ENCODE measurements at regions not wholly inside any gene's neighbourhood (a gene's known extent, or its start where the extent isn't known, plus 50 kb on each side); places are given as distances from the start of the nearest gene placed in this dataset.

DNA sequence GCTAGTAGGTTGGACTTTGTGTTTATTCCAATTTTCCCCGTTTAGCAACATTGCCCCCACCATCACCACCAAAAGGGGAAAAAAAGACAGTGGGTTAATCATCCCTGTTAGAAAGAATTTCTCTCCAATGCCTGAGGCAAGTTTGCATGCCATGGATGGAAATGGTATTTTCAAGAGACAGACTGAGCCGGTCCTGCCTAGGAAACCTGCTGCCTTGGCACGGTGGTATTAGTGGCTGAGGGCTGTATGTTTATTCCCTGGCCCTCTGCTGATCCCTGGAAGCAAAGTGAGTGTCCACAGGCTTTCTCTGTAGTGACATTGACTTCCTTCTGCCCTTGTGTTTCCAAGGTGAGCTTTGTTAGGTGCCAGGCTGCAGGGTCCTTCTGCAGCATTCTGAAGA lies 427.0 kb upstream of the RBFOX1 start:
- no peaks in the 10 kb centered on the region for H3K9me3 ChIP-seq (ENCODE audit: low read length)
- POLR2A ChIA-PET = no interaction called here
- CTCF ChIA-PET = no interaction called here
- H3K4me1 ChIP-seq (ENCODE audit: insufficient read depth, low read length) = no peaks in the 10 kb centered on the region
- DNase-seq = no peak
- Mint-ChIP-seq H3K36me3 (peaks cover 0 to 1% (median 0%) of the 10 kb centered on the region in 3 donors), H3K4me3 (no peak overlapping the region), H3K27me3 (no peaks in the 10 kb centered on the region), H3K4me1 (no peaks in the 10 kb centered on the region), H3K9me3 (peaks cover 9 to 30% (median 26%) of the 10 kb centered on the region in 5 donors), H3K27ac (no peak overlapping the region)
- H3K4me3 ChIP-seq (ENCODE audit: low read length) = no peak overlapping the region
- no peaks in the 10 kb centered on the region for H3K36me3 ChIP-seq (ENCODE audit: insufficient read depth, low read length)
- H3K27ac ChIP-seq (ENCODE audit: low read depth, low read length) = no peak overlapping the region
- H3K27me3 ChIP-seq (ENCODE audit: insufficient read depth, low read length, poor library complexity, severe bottlenecking) = no peaks in the 10 kb centered on the region

DNA sequence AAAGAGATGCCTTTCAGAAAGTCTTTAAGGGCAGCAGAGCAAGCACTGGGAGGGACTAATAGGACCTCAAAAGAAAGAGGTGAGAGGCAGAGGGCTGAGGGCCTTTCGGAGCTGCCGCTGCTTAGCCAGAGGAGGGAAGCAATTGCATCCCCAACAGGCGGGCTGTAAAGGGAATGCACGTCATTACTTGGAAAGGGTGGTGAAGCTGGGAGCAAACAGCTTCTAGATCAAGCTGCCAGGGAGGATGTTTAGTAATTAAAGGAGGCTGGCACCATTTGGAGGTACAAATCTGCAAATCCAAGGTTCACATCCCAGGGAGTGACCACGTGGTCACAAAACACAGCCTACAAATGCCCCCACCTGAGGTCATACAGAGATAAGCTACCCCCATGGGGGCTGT lies 429.0 kb upstream of the RBFOX1 start:
- no peak overlapping the region for H3K27ac Mint-ChIP-seq
- CTCF ChIA-PET = no interaction called here

DNA sequence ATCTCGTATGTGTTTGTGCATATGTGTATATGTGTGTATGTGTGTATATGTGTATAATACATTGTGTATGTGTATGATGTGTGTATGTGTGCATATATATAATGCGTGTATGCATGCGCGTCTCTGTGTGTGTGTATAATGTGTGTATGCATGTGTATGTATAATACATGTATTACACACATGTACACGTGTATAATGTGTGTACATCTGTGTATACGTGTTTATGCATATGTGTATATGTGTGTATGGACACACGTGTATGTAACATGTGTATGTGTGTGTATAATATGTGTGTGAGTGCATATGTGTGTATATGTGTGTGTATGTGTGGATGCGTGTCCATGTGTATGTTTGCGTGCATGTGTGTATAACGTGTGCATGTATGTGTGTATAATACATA lies 433.7 kb upstream of the RBFOX1 start:
- no peaks in the 10 kb centered on the region for H3K36me3 Mint-ChIP-seq
- Histone ChIP-seq H3K36me3 (ENCODE audit: insufficient read depth, low read length) (no peaks in the 10 kb centered on the region), H3K4me3 (ENCODE audit: low read length) (no peak overlapping the region), H3K27ac (ENCODE audit: low read depth, low read length) (no peak overlapping the region), H3K4me1 (ENCODE audit: insufficient read depth, low read length) (no peaks in the 10 kb centered on the region), H3K9me3 (ENCODE audit: low read length) (no peaks in the 10 kb centered on the region), H3K27me3 (ENCODE audit: insufficient read depth, low read length, poor library complexity, severe bottlenecking) (no peaks in the 10 kb centered on the region)
- ChIA-PET POLR2A (no interaction called here), CTCF (no interaction called here)
- no peak overlapping the region for H3K4me3 Mint-ChIP-seq
- no peak overlapping the region for H3K27ac Mint-ChIP-seq
- no peak for DNase-seq
- H3K4me1 Mint-ChIP-seq = no peaks in the 10 kb centered on the region
- no peaks in the 10 kb centered on the region for H3K27me3 Mint-ChIP-seq
- peaks cover 7 to 29% (median 18%) of the 10 kb centered on the region in 5 donors for H3K9me3 Mint-ChIP-seq

More for the DNA sequence above, 429.0 kb upstream of the RBFOX1 start:
- Histone ChIP-seq H3K4me3 (ENCODE audit: low read length) (no peak overlapping the region), H3K27me3 (ENCODE audit: insufficient read depth, low read length, poor library complexity, severe bottlenecking) (no peaks in the 10 kb centered on the region), H3K9me3 (ENCODE audit: low read length) (no peaks in the 10 kb centered on the region), H3K27ac (ENCODE audit: low read depth, low read length) (no peak overlapping the region), H3K36me3 (ENCODE audit: insufficient read depth, low read length) (no peaks in the 10 kb centered on the region), H3K4me1 (ENCODE audit: insufficient read depth, low read length) (no peaks in the 10 kb centered on the region)
- Mint-ChIP-seq H3K4me3 (no peak overlapping the region), H3K9me3 (peaks cover 19 to 32% (median 25%) of the 10 kb centered on the region in 5 donors), H3K4me1 (no peaks in the 10 kb centered on the region), H3K36me3 (peaks cover 0 to 1% (median 0%) of the 10 kb centered on the region in 3 donors), H3K27me3 (no peaks in the 10 kb centered on the region)
- DNase-seq = no peak
- POLR2A ChIA-PET = no interaction called here

- no peaks in the 10 kb centered on the region for H3K9me3 ChIP-seq (ENCODE audit: low read length)
- no peak overlapping the region for H3K27ac Mint-ChIP-seq
- H3K4me1 ChIP-seq (ENCODE audit: insufficient read depth, low read length) = no peaks in the 10 kb centered on the region
- H3K36me3 Mint-ChIP-seq = no peaks in the 10 kb centered on the region
- no peaks in the 10 kb centered on the region for H3K27me3 Mint-ChIP-seq
- H3K4me1 Mint-ChIP-seq = no peaks in the 10 kb centered on the region
- no peak overlapping the region for H3K27ac ChIP-seq (ENCODE audit: low read depth, low read length)
- DNase-seq = no peak
- peaks cover 2 to 24% (median 18%) of the 10 kb centered on the region in 5 donors for H3K9me3 Mint-ChIP-seq
- ChIA-PET POLR2A (no interaction called here), CTCF (no interaction called here)
- peak overlapping the region in 1 of 7 donors; percentile 32 for H3K4me3 Mint-ChIP-seq
- no peaks in the 10 kb centered on the region for H3K27me3 ChIP-seq (ENCODE audit: insufficient read depth, low read length, poor library complexity, severe bottlenecking)
- no peaks in the 10 kb centered on the region for H3K36me3 ChIP-seq (ENCODE audit: insufficient read depth, low read length)
- no peak overlapping the region for H3K4me3 ChIP-seq (ENCODE audit: low read length)
Observed at GRCh38 chr16:6897876-6898485, 434.7 kb upstream of the RBFOX1 start.

DNA sequence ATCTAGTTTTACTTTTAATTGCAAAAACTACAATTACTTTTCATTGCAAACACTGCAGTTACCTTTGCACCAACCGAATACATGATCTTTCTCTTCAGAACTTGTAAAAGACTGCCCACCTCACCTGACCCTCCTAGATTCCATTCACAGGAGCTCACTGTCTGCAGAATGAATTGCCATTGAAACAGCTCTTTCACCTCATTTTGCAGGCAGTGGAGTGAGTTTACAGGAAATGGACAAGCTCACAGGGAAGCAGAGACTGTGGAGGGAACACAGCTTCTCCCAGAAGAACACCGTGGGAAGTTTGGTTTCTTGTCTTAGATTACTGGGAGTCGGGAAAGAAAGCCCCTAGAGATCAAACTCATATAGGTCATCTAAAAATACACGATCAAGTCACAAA lies 439.7 kb upstream of the RBFOX1 start:
- Histone ChIP-seq H3K36me3 (ENCODE audit: insufficient read depth, low read length) (no peaks in the 10 kb centered on the region), H3K27me3 (ENCODE audit: insufficient read depth, low read length, poor library complexity, severe bottlenecking) (no peaks in the 10 kb centered on the region), H3K9me3 (ENCODE audit: low read length) (no peaks in the 10 kb centered on the region), H3K4me3 (ENCODE audit: low read length) (no peak overlapping the region), H3K4me1 (ENCODE audit: insufficient read depth, low read length) (no peaks in the 10 kb centered on the region), H3K27ac (ENCODE audit: low read depth, low read length) (no peak overlapping the region)
- DNase-seq = no peak
- Mint-ChIP-seq H3K4me1 (no peaks in the 10 kb centered on the region), H3K36me3 (no peaks in the 10 kb centered on the region), H3K9me3 (peaks cover 0 to 24% (median 7%) of the 10 kb centered on the region in 5 donors), H3K4me3 (peak overlapping the region in 1 of 7 donors; percentile 28), H3K27me3 (no peaks in the 10 kb centered on the region), H3K27ac (no peak overlapping the region)
- POLR2A ChIA-PET = no interaction called here
- CTCF ChIA-PET = no interaction called here

GRCh38 chr16:6891496-6891895 lies 441.1 kb upstream of the RBFOX1 start:
- Mint-ChIP-seq H3K36me3 (no peaks in the 10 kb centered on the region), H3K27ac (no peak overlapping the region), H3K27me3 (no peaks in the 10 kb centered on the region), H3K9me3 (peaks cover 0 to 32% (median 11%) of the 10 kb centered on the region in 5 donors), H3K4me1 (no peaks in the 10 kb centered on the region), H3K4me3 (no peak overlapping the region)
- CTCF ChIA-PET = no interaction called here
- no peaks in the 10 kb centered on the region for H3K4me1 ChIP-seq (ENCODE audit: insufficient read depth, low read length)
- no peaks in the 10 kb centered on the region for H3K27me3 ChIP-seq (ENCODE audit: insufficient read depth, low read length, poor library complexity, severe bottlenecking)
- no peak overlapping the region for H3K27ac ChIP-seq (ENCODE audit: low read depth, low read length)
- H3K36me3 ChIP-seq (ENCODE audit: insufficient read depth, low read length) = no peaks in the 10 kb centered on the region
- POLR2A ChIA-PET = no interaction called here
- no peak for DNase-seq
- no peak overlapping the region for H3K4me3 ChIP-seq (ENCODE audit: low read length)
- no peaks in the 10 kb centered on the region for H3K9me3 ChIP-seq (ENCODE audit: low read length)

GRCh38 chr16:6888531-6888930 lies 444.1 kb upstream of the RBFOX1 start:
- no peak for DNase-seq
- Histone ChIP-seq H3K36me3 (ENCODE audit: insufficient read depth, low read length) (no peaks in the 10 kb centered on the region), H3K27me3 (ENCODE audit: insufficient read depth, low read length, poor library complexity, severe bottlenecking) (no peaks in the 10 kb centered on the region), H3K4me1 (ENCODE audit: insufficient read depth, low read length) (no peaks in the 10 kb centered on the region), H3K27ac (ENCODE audit: low read depth, low read length) (no peak overlapping the region), H3K9me3 (ENCODE audit: low read length) (no peaks in the 10 kb centered on the region), H3K4me3 (ENCODE audit: low read length) (no peak overlapping the region)
- Mint-ChIP-seq H3K27me3 (no peaks in the 10 kb centered on the region), H3K4me3 (no peak overlapping the region), H3K36me3 (no peaks in the 10 kb centered on the region), H3K27ac (no peak overlapping the region), H3K9me3 (peaks cover 3 to 25% (median 9%) of the 10 kb centered on the region in 5 donors), H3K4me1 (no peaks in the 10 kb centered on the region)
- ChIA-PET POLR2A (no interaction called here), CTCF (no interaction called here)

GRCh38 chr16:6884002-6884401 lies 448.6 kb upstream of the RBFOX1 start:
- CTCF ChIA-PET = no interaction called here
- POLR2A ChIA-PET = no interaction called here
- Mint-ChIP-seq H3K36me3 (no peaks in the 10 kb centered on the region), H3K27ac (no peak overlapping the region), H3K4me3 (no peak overlapping the region), H3K4me1 (no peaks in the 10 kb centered on the region), H3K27me3 (no peaks in the 10 kb centered on the region), H3K9me3 (peaks cover 4 to 18% (median 9%) of the 10 kb centered on the region in 5 donors)
- Histone ChIP-seq H3K9me3 (ENCODE audit: low read length) (no peaks in the 10 kb centered on the region), H3K4me3 (ENCODE audit: low read length) (no peak overlapping the region), H3K36me3 (ENCODE audit: insufficient read depth, low read length) (no peaks in the 10 kb centered on the region), H3K27me3 (ENCODE audit: insufficient read depth, low read length, poor library complexity, severe bottlenecking) (no peaks in the 10 kb centered on the region), H3K4me1 (ENCODE audit: insufficient read depth, low read length) (no peaks in the 10 kb centered on the region), H3K27ac (ENCODE audit: low read depth, low read length) (no peak overlapping the region)
- no peak for DNase-seq

DNA sequence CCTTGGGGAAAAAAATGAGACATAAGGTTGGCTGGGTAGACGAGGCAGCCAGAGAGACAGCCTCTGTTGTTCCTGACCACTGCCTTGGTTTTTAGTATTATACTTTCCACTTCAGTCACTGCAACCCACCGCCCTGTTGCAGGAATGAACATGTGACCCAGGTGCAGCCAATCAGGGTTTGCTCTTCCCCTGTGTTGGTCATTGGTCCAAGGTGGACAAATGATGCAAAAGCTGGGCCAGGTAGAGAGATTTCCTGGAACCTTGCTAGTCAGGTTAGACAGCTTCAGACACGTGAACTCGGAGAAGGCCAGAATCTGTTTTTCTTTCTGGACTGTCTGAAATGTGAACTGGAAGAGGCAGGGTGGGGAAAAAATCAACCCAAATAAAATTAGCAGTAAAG lies 452.4 kb upstream of the RBFOX1 start:
- CTCF ChIA-PET = no interaction called here
- H3K27me3 ChIP-seq (ENCODE audit: insufficient read depth, low read length, poor library complexity, severe bottlenecking) = no peaks in the 10 kb centered on the region
- no peak overlapping the region for H3K4me3 Mint-ChIP-seq

More for the DNA sequence above, 452.4 kb upstream of the RBFOX1 start:
- H3K36me3 ChIP-seq (ENCODE audit: insufficient read depth, low read length) = no peaks in the 10 kb centered on the region
- no peak overlapping the region for H3K27ac ChIP-seq (ENCODE audit: low read depth, low read length)
- H3K27me3 Mint-ChIP-seq = no peaks in the 10 kb centered on the region
- no peak for DNase-seq
- H3K27ac Mint-ChIP-seq = no peak overlapping the region
- no peaks in the 10 kb centered on the region for H3K9me3 ChIP-seq (ENCODE audit: low read length)
- no peaks in the 10 kb centered on the region for H3K36me3 Mint-ChIP-seq
- no peaks in the 10 kb centered on the region for H3K4me1 Mint-ChIP-seq
- POLR2A ChIA-PET = no interaction called here
- H3K4me3 ChIP-seq (ENCODE audit: low read length) = no peak overlapping the region
- no peaks in the 10 kb centered on the region for H3K4me1 ChIP-seq (ENCODE audit: insufficient read depth, low read length)
- peaks cover 0 to 13% (median 7%) of the 10 kb centered on the region in 5 donors for H3K9me3 Mint-ChIP-seq
